Loucy (cell line): ENCODE measurements at regions not wholly inside any gene's neighbourhood (a gene's known extent, or its start where the extent isn't known, plus 50 kb on each side); places are given as distances from the start of the nearest gene placed in this dataset.

Source experiments
- H2AFZ ChIP-seq: fragments of 200-600 bp; sonication (generic); 2 replicates; pipeline ENCODE4 v1.6.0; 2016; ENCODE audit warnings: antibody characterized with exemption, mild to moderate bottlenecking, low read length, moderate library complexity
- H3F3A ChIP-seq: fragments of 200-600 bp; 2 replicates; pipeline ENCODE4 v1.6.0; 2016; ENCODE audit warnings: antibody characterized with exemption, low read depth, mild to moderate bottlenecking
- H3K27me3 ChIP-seq: fragments of 200-600 bp; sonication (generic); 2 replicates; pipeline ENCODE4 v1.6.1; 2014; ENCODE audit warnings: low read length, mild to moderate bottlenecking; ENCODE audit not compliant: insufficient read depth, poor library complexity, severe bottlenecking
- H3K36me3 ChIP-seq: fragments of 200-600 bp; sonication (generic); 2 replicates; pipeline ENCODE4 v1.6.1; 2016; ENCODE audit warnings: low read length; ENCODE audit not compliant: insufficient read depth
- H3K4me1 ChIP-seq: fragments of 200-600 bp; sonication (generic); 2 replicates; pipeline ENCODE4 v1.5.1; 2014; ENCODE audit warnings: low read length, mild to moderate bottlenecking; ENCODE audit not compliant: insufficient read depth, poor library complexity, severe bottlenecking
- H3K4me2 ChIP-seq: fragments of 200-600 bp; sonication (generic); 2 replicates; pipeline ENCODE4 v1.6.0; 2014; ENCODE audit warnings: antibody characterized with exemption, low read length, low read depth, mild to moderate bottlenecking; ENCODE audit not compliant: poor library complexity, severe bottlenecking
- H3K4me3 ChIP-seq: fragments of 200-600 bp; sonication (generic); 2 replicates; pipeline ENCODE4 v1.5.1; 2014; ENCODE audit warnings: low read length, mild to moderate bottlenecking, mixed read lengths; ENCODE audit not compliant: poor library complexity, severe bottlenecking
- H3K79me2 ChIP-seq: fragments of 200-600 bp; sonication (generic); 2 replicates; pipeline ENCODE4 v1.6.1; 2014; ENCODE audit warnings: low read length; ENCODE audit not compliant: insufficient read depth
- H3K9ac ChIP-seq: fragments of 200-600 bp; sonication (generic); 2 replicates; pipeline ENCODE4 v1.6.0; 2014; ENCODE audit warnings: mild to moderate bottlenecking, low read depth, low read length, moderate library complexity; ENCODE audit not compliant: poor library complexity, severe bottlenecking
- H3K9me2 ChIP-seq: fragments of 200-600 bp; sonication (generic); replicated peaks from 2 replicates; pipeline ENCODE4 v1.6.1; 2016; ENCODE audit warnings: low read depth, low read length, mixed read lengths
- H3K9me3 ChIP-seq: fragments of 200-600 bp; sonication (generic); 2 replicates; pipeline ENCODE4 v1.6.1; 2014; ENCODE audit warnings: mild to moderate bottlenecking, antibody characterized with exemption, low read length, low read depth; ENCODE audit not compliant: insufficient read depth
- H4K20me1 ChIP-seq: fragments of 200-600 bp; sonication (generic); 2 replicates; pipeline ENCODE4 v1.6.0; 2014; ENCODE audit warnings: antibody characterized with exemption, low read length, mild to moderate bottlenecking; ENCODE audit not compliant: insufficient read depth, poor library complexity, severe bottlenecking
- EZH2phosphoT487 ChIP-seq: fragments of 200-600 bp; IDR thresholded peaks from 2 replicates; pipeline ENCODE4 v1.6.1; 2018; ENCODE audit warnings: antibody characterized with exemption, mild to moderate bottlenecking, moderate library complexity, borderline replicate concordance
- TF ChIP-seq, protein P1 (sequence below): fragments of 200-600 bp; sonication (generic); conservative IDR thresholded peaks from 2 replicates; pipeline ENCODE4 v1.5.1; 2014; ENCODE audit warnings: mild to moderate bottlenecking, antibody characterized with exemption, low read length

DNA sequence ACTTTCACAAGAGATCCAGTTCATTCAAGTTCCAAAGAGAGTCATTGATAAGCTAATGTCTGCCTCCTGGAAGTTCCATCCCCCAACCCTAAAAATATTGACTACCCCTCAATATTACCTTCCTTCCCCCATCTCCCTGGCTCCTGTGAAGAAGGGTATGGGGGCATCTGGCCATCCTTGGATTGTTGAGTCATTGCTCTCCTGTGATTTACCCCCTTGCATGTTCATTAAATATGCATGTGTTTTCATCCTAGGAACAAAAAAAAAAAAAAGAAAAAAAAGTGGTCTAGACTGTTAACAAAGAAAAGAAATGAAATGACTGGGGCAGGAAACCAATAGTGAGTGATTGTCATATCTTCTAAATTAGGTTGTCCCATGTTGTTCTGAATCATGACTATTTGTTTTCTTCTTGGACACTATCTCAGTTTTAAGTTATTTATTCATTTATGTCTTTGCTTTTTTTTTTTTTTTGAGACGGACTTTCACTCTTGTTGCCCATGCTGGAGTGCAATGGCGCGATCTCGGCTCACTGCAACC lies 51.9 kb upstream of the HUWE1 start:
- Histone ChIP-seq H3K27me3 (no peaks in the 10 kb centered on the region), H4K20me1 (no peaks in the 10 kb centered on the region), H3K4me2 (no peak overlapping the region), H3K4me3 (no peak overlapping the region), H3K36me3 (no peaks in the 10 kb centered on the region), H3F3A (no peaks in the 10 kb centered on the region), H2AFZ (no peak overlapping the region), H3K9me2 (no peaks in the 10 kb centered on the region), H3K9ac (no peak overlapping the region), H3K4me1 (no peaks in the 10 kb centered on the region), H3K9me3 (no peaks in the 10 kb centered on the region), H3K79me2 (no peaks in the 10 kb centered on the region)
- TF ChIP-seq, protein P1, sequence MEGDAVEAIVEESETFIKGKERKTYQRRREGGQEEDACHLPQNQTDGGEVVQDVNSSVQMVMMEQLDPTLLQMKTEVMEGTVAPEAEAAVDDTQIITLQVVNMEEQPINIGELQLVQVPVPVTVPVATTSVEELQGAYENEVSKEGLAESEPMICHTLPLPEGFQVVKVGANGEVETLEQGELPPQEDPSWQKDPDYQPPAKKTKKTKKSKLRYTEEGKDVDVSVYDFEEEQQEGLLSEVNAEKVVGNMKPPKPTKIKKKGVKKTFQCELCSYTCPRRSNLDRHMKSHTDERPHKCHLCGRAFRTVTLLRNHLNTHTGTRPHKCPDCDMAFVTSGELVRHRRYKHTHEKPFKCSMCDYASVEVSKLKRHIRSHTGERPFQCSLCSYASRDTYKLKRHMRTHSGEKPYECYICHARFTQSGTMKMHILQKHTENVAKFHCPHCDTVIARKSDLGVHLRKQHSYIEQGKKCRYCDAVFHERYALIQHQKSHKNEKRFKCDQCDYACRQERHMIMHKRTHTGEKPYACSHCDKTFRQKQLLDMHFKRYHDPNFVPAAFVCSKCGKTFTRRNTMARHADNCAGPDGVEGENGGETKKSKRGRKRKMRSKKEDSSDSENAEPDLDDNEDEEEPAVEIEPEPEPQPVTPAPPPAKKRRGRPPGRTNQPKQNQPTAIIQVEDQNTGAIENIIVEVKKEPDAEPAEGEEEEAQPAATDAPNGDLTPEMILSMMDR = no peak
- TF ChIP-seq EZH2phosphoT487 = no peak
